Memory B cell (primary cell): ENCODE measurements at regions not wholly inside any gene's neighbourhood (a gene's known extent, or its start where the extent isn't known, plus 50 kb on each side); places are given as distances from the start of the nearest gene placed in this dataset.

ENCODE experiments used
- ATAC-seq: fragments of 150-1000 bp; cut with Tn5 transposase; 2 replicates; pipeline ENCODE4 v1.10.0; 2021; ENCODE audit warnings: low read depth, mild to moderate bottlenecking, moderate library complexity
- DNase-seq, 2 donors: peaks; one replicate each; pipeline ENCODE4 v3.0.0; 2022; ENCODE audit warnings: low spot score in 2 of 2
- H3K27ac Mint-ChIP-seq: one replicate; pipeline ENCODE4 v1.8.0; 2022; ENCODE audit warnings: mild to moderate bottlenecking, moderate library complexity, mixed read lengths
- H3K27me3 Mint-ChIP-seq: one replicate; pipeline ENCODE4 v1.8.0; 2022; ENCODE audit warnings: mixed read lengths
- H3K36me3 Mint-ChIP-seq: one replicate; pipeline ENCODE4 v1.8.0; 2022; ENCODE audit warnings: mild to moderate bottlenecking, mixed read lengths
- H3K4me1 Mint-ChIP-seq: one replicate; pipeline ENCODE4 v1.8.0; 2022; ENCODE audit warnings: mixed read lengths
- H3K4me3 Mint-ChIP-seq: one replicate; pipeline ENCODE4 v1.8.0; 2022; ENCODE audit warnings: mild to moderate bottlenecking, moderate library complexity, mixed read lengths
- H3K9me3 Mint-ChIP-seq: one replicate; pipeline ENCODE4 v1.8.0; 2022; ENCODE audit warnings: mixed read lengths

- no peaks in the 10 kb centered on the region for H3K36me3 Mint-ChIP-seq
- peaks cover 1% of the 10 kb centered on the region for H3K9me3 Mint-ChIP-seq
- H3K27ac Mint-ChIP-seq: no peak overlapping the region
- no peak for ATAC-seq
- H3K4me1 Mint-ChIP-seq: no peaks in the 10 kb centered on the region
- no peak overlapping the region for H3K4me3 Mint-ChIP-seq
- peaks cover 14% of the 10 kb centered on the region for H3K27me3 Mint-ChIP-seq
- no peak for DNase-seq
Measured at GRCh38 chr20:50303573-50304500, 113.2 kb downstream of the CEBPB start.

GRCh38 chr20:50304501-50304856 lies 113.8 kb downstream of the CEBPB start:
- Mint-ChIP-seq H3K36me3 (no peaks in the 10 kb centered on the region), H3K4me3 (no peak overlapping the region), H3K4me1 (no peaks in the 10 kb centered on the region), H3K9me3 (peaks cover 1% of the 10 kb centered on the region), H3K27me3 (peaks cover 16% of the 10 kb centered on the region), H3K27ac (no peak overlapping the region)
- no peak for DNase-seq
- no peak for ATAC-seq

- H3K36me3 Mint-ChIP-seq: no peaks in the 10 kb centered on the region
- ATAC-seq (no peak), DNase-seq (no peak)
- no peak overlapping the region for H3K4me3 Mint-ChIP-seq
- H3K4me1 Mint-ChIP-seq: no peaks in the 10 kb centered on the region
- peaks cover 19% of the 10 kb centered on the region for H3K27me3 Mint-ChIP-seq
- peaks cover 1% of the 10 kb centered on the region for H3K9me3 Mint-ChIP-seq
- no peak overlapping the region for H3K27ac Mint-ChIP-seq
Measured at GRCh38 chr20:50304923-50305635, 114.4 kb downstream of the CEBPB start.

GRCh38 chr20:50305636-50306477 lies 115.2 kb downstream of the CEBPB start:
- Mint-ChIP-seq H3K27ac (no peak overlapping the region), H3K9me3 (no peaks in the 10 kb centered on the region), H3K36me3 (no peaks in the 10 kb centered on the region), H3K4me3 (no peak overlapping the region), H3K27me3 (peaks cover 16% of the 10 kb centered on the region), H3K4me1 (no peaks in the 10 kb centered on the region)
- ATAC-seq: no peak
- DNase-seq: no peak

GRCh38 chr20:50306478-50307423 lies 116.1 kb downstream of the CEBPB start:
- ATAC-seq (no peak), DNase-seq (no peak)
- H3K36me3 Mint-ChIP-seq: no peaks in the 10 kb centered on the region
- peaks cover 12% of the 10 kb centered on the region for H3K27me3 Mint-ChIP-seq
- no peak overlapping the region for H3K27ac Mint-ChIP-seq
- no peaks in the 10 kb centered on the region for H3K4me1 Mint-ChIP-seq
- no peak overlapping the region for H3K4me3 Mint-ChIP-seq
- H3K9me3 Mint-ChIP-seq: no peaks in the 10 kb centered on the region

GRCh38 chr20:50308166-50308512 lies 117.5 kb downstream of the CEBPB start:
- H3K36me3 Mint-ChIP-seq: no peaks in the 10 kb centered on the region
- H3K4me3 Mint-ChIP-seq: no peak overlapping the region
- DNase-seq (no peak), ATAC-seq (no peak)
- H3K27ac Mint-ChIP-seq: no peak overlapping the region
- peaks cover 11% of the 10 kb centered on the region for H3K27me3 Mint-ChIP-seq
- no peaks in the 10 kb centered on the region for H3K4me1 Mint-ChIP-seq
- no peaks in the 10 kb centered on the region for H3K9me3 Mint-ChIP-seq

GRCh38 chr20:50308513-50309279 lies 118.1 kb downstream of the CEBPB start:
- H3K4me1 Mint-ChIP-seq: no peaks in the 10 kb centered on the region
- H3K27me3 Mint-ChIP-seq: peaks cover 15% of the 10 kb centered on the region
- H3K36me3 Mint-ChIP-seq: no peaks in the 10 kb centered on the region
- no peak overlapping the region for H3K27ac Mint-ChIP-seq
- DNase-seq (no peak), ATAC-seq (peak; percentile 49)
- H3K4me3 Mint-ChIP-seq: no peak overlapping the region
- H3K9me3 Mint-ChIP-seq: no peaks in the 10 kb centered on the region

GRCh38 chr20:50309280-50309763 lies 118.7 kb downstream of the CEBPB start:
- H3K27ac Mint-ChIP-seq: no peak overlapping the region
- no peaks in the 10 kb centered on the region for H3K9me3 Mint-ChIP-seq
- no peaks in the 10 kb centered on the region for H3K36me3 Mint-ChIP-seq
- DNase-seq: no peak
- H3K4me1 Mint-ChIP-seq: no peaks in the 10 kb centered on the region
- H3K27me3 Mint-ChIP-seq: peaks cover 16% of the 10 kb centered on the region
- no peak for ATAC-seq
- no peak overlapping the region for H3K4me3 Mint-ChIP-seq

GRCh38 chr20:50309764-50310672 lies 119.4 kb downstream of the CEBPB start:
- H3K4me1 Mint-ChIP-seq: no peaks in the 10 kb centered on the region
- no peaks in the 10 kb centered on the region for H3K36me3 Mint-ChIP-seq
- H3K27ac Mint-ChIP-seq: no peak overlapping the region

GRCh38 chr20:50310673-50311051 lies 120.0 kb downstream of the CEBPB start:
- no peak for ATAC-seq
- Mint-ChIP-seq H3K36me3 (no peaks in the 10 kb centered on the region), H3K4me3 (no peak overlapping the region), H3K27me3 (peaks cover 16% of the 10 kb centered on the region), H3K27ac (no peak overlapping the region), H3K9me3 (no peaks in the 10 kb centered on the region), H3K4me1 (no peaks in the 10 kb centered on the region)
- no peak for DNase-seq

More at GRCh38 chr20:50309764-50310672, 119.4 kb downstream of the CEBPB start:
- Mint-ChIP-seq H3K9me3 (no peaks in the 10 kb centered on the region), H3K4me3 (no peak overlapping the region), H3K27me3 (peaks cover 16% of the 10 kb centered on the region)
- no peak for DNase-seq
- no peak for ATAC-seq

GRCh38 chr20:50311308-50312001 lies 120.8 kb downstream of the CEBPB start:
- H3K27ac Mint-ChIP-seq: no peak overlapping the region
- peaks cover 18% of the 10 kb centered on the region for H3K27me3 Mint-ChIP-seq
- DNase-seq (no peak), ATAC-seq (no peak)
- H3K9me3 Mint-ChIP-seq: no peaks in the 10 kb centered on the region
- no peaks in the 10 kb centered on the region for H3K36me3 Mint-ChIP-seq
- H3K4me3 Mint-ChIP-seq: no peak overlapping the region
- no peaks in the 10 kb centered on the region for H3K4me1 Mint-ChIP-seq
